ENCODE measurements at regions not wholly inside any gene's neighbourhood (a gene's known extent, or its start where the extent isn't known, plus 50 kb on each side); places are given as distances from the start of the nearest gene placed in this dataset.
"Not testable (repeated sequence)": the region's sequence is repeated elsewhere in the genome, so short reads cannot be mapped to it uniquely, and the experiment has no call there.

DNA sequence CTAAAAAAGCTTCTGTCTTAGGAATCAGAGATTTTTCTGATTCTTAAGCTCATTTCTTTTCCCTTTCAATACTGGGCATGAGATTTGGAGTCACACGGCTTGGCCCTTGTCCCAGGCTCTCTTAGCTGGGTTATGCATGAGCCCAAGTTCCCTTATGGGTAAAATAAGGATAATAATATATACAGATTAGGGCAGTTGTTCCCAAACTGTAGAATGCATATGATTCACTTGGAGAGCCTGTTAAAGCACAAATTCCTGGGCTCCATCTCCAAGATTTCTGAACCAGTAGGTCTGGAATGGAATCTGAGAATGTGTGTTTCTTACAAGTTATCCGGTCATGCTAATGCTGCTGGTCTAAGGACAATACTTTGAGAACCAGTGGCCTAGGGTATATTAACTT is 154.0 kb downstream of the REEP3 start:
- no peak for DNase-seq (ENCODE audit: low spot score)

DNA sequence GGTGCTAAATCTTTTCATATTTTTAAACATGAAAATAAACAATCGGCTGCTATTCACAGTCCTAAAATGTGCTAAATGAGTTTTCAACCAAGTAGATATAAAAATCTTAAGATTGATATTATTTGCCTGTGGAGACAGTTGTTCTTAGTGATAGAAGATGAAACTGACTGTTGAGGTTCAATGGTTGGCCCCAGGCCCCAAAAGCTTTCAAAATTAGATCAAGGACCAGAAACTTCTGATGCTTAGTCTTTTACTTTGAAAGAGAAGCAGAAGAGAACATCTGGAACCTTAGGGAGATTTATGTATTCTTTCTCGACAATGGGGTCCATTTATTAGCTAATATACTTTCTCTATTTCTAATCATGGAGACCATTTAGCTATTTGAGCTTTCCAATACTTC is 155.8 kb downstream of the REEP3 start:
- DNase-seq (ENCODE audit: low spot score), result no peak

DNA sequence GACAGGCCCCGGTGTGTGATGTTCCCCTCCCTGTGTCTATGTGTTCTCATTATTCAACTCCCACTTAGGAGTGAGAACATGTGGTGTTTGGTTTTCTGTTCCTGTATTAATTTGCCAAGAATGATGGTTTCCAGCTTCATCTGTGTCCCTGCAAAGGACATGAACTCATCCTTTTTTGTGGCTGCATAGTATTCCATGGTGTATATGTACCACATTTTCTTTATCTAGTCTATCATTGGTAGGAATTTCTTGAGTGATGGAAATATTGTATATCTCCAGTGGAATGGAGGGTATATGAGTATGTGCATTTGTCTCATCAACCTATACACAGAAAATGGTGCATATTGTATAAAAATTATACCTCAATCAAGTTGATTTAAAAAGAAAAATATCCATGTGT is 159.3 kb downstream of the REEP3 start:
- not testable (repeated sequence) for DNase-seq (ENCODE audit: low spot score)

DNA sequence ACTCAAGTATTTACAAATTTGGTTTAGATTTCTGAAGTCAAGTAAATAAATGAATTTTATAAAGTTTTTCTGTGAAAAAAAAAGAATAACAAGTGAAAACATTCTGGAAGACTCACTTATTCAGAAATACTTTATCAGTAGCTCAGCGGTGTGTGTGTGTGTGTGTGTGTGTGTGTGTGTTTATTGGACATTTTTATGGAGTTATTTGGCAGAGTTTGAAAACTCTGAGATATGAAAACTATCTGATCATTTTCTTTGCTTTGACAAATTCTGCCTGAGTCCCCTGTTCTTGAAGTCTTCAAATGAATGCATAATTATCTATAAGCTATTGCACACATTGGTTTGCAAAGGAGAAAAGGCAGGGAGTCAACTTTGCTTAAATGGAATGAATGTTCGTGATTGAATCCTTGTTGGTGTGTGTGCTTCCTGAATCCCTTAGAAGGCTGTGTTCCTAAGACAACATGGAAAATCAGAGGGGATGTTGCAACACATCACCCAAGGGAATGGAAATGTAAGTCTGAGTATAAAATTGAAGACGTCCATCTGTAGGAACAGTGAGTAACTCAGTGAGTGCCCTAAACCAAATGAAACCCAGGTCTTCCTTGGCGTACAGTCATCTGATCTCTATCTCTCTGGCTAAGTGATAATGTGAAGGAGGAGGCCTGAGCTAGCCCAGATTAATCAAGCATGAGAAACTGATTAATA is 160.9 kb downstream of the REEP3 start:
- DNase-seq (ENCODE audit: low spot score), result no peak

DNA sequence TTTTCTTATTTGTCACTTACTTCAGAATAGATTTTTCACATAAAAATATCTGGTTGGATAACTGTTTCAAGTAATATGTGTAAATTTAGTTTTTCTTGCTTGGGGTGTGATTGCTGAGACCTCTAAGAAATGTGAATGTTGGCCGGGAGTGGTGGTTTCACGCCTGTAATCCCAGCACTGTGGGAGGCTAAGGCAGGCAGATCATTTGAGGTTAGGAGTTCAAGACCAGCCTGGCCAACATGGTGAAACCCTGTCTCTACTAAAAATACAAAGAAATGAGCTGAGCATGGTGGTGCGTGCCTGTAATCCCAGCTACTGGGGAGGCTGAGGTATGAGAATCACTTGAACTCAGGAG is 161.5 kb downstream of the REEP3 start:
- DNase-seq (ENCODE audit: low spot score), result not testable (repeated sequence)

DNA sequence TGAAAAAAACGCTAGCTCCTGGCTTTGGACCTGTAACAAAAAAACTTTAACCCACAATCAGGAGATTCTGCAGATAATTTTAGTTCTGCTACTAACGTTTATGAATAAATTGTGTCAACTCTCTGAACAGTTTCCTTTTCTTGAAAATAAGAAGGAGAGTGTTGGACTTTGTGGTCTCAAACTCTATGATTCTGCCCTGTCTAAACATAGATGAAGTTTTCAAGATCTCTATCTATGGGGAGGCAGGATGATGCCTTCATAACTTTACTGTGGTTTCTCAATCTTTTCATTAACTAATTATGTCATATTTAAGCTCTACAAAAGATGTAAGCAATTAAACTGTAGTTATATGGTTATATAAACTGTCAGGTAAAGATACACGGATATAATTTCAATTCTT is 162.0 kb downstream of the REEP3 start:
- DNase-seq (ENCODE audit: low spot score), result no peak

DNA sequence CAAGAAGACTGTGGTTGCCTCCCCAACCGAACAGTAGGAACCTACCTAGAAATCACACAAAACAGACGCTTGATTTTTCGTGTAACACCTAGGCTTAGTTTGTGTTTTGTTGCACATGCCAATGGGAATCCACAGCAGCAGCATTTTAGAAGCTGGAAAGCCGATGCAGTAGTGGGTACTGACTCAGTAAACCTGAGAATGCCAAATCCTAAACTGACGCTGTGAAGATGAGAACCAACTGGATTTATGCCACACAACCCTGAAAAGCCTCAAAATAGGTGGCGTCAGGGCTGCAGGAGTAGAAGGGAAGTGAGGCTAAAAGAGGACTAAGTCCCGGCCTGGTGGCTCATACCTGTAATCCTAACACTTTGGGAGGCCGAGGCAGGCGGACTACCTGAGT is 162.5 kb downstream of the REEP3 start:
- no peak for DNase-seq (ENCODE audit: low spot score)

DNA sequence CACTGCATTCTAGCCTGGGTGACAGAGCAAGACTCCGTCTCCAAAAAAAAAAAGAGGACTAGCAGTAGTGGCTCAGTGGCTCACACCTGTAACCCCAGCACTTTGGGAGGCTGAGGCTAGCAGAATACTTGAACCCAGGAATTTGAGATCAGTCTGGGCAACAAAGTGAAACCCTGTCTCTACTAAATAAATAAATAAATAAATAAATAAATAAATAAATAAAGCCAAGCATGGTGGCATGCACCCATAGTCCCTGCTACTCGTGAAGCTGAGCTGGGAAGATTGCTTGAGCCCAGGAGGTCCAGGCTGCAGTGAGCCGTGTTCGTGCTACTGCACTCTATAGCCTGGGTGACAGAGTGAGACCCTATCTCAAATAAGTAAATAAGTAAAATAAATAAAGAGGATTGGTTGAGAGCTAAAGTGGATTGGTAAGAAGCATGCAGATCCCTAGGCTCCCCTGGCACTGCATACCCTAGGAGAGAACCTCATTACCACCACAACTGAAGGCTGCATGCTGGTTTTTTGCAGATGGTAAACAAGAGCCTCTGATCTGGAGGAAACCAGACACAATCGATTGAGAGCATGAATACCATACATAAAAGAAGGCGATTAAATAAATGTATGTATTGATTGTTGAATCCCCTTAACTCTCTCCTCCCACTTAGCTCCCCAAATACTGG is 163.2 kb downstream of the REEP3 start:
- no peak for DNase-seq (ENCODE audit: low spot score)

DNA sequence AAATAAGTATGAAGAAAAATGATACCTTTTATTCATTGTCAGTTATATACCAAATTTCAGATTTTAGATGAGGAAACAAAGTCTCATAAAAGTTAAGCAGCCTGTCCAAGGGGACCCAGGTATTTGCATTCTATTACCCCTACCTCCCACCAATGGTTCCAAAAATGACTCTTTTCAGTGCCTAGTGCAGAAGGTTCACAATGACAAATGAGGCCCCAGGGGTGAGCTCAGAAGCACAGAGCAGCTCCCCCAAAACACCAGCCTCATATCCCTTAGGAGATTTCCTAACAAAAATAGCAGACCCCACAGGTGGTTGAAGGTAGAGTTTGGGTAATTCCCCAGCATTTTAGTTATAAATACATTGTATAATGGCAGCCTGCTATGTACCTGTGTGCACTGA is 168.6 kb downstream of the REEP3 start:
- no peak for DNase-seq (ENCODE audit: low spot score)

DNA sequence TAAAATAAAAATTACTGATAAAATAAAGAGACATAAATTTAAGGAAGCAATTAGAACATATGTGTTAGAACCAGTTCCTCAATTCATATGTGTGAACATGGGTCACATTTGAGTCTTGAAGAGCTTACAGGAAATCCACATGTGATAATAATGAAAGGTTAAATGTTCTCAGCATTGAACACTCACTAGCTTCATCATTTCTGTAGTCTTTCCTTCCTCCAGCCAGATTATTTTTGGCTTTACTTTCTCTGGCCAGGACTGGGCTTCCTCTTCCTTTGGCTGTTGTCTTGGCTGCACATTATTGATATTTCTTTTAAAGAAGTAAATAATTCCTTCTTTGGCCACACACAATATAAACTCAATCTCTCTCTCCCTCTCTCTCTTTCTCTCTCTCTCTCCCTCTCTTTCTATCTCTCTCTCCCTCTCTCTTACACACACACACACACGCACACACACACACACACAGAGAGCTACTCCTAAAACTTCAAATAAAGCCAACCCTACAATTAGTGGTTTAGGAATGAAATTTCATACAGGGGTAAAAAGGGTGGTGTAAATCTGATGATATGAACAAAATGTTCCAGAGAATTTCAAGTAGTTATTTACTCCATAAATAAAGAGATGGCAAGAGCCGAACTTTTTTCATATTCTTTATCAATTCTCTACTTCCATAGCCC is 171.2 kb downstream of the REEP3 start:
- no peak for DNase-seq (ENCODE audit: low spot score)

DNA sequence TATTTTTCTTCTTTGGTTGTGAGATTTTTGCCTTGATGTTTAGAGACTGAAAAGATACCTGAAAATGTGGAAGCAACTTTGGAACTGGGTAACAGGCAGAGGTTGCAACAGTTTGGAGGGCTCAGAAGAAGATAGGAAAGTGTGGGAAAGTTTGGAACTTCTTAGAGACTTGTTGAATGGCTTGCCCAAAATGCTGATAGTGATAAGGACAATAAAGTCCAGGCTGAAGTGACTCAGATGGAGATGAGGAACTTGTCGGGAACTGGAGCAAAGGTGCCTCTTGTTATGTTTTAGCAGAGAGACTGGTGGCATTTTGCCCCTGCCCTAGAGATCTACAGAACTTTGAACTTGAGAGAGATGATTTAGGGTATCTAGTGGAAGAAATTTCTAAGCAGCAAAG is 171.8 kb downstream of the REEP3 start:
- not testable (repeated sequence) for DNase-seq (ENCODE audit: low spot score)

DNA sequence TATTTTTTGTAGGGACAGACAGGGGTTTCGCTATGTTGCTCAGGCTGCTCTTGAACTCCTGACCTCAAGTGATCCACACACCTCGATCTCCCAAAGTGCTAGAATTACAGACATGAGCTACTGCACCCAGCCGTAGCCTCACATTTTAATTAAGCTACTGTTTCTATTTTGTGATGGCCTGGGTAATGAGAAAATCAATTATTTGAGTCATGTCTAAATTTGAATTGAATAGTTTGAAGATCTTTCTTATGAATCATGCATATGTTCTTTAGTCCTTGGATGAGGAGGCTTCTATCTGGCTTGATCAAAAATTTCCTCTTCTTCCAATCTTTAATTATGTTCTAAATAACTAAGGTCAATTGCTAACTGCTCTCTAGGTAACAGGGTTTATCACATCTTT is 175.0 kb downstream of the REEP3 start:
- no peak for DNase-seq (ENCODE audit: low spot score)

DNA sequence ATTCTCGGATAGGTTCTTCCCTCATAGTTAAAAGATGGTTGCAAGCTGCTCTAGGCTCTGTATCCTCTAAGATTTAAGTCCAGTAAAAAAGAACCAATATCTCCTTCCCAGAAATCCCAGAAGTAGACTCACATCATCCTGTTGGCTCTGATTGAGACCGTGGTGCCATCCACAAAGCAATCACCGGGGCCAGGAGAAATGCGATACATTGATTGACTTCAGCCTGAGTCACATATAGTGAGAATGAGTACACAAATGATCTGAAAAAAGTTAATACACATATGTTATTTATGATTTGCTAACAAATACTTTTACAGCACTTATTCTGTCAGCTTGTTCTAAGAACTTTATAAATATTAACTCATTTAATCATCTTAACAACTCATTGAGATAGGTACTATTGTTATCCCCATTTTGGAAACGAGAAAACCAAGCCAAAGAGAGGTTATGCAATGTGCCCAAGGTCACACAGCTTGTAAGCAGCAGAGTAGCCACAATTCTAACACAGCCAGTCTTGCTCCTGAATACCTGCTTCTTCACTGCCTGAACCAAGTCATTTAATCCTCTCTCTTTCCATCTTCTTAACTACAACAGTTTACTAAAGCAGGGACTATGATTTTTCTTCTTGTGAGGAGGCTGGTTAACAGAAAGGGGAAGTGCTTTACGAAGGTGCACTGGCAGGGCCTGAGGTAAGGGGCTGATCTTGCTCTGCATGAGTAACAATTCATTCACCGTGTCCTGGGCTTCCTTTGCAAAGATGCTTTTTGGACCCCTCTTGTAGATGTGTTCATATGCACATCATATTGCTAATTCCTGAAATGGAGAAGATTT is 177.0 kb downstream of the REEP3 start:
- DNase-seq (ENCODE audit: low spot score), result no peak

DNA sequence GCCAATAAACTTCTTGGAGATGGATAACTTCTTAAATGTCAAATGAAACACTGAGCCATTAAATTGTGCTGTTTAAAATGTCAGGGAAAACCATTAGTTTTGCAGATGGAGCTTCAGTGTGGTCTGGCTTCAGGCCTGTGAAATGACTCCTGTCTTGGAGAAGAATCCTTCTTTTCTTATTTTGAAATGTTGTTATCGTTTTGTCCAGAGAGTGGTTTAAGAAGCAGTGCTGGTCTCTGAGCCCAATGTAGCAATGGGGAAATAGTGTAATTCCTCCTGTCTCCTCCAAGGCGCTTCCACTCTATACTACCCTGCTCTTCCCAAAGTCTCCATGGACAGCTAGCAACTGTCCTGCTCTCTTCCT is 177.6 kb downstream of the REEP3 start:
- no peak for DNase-seq (ENCODE audit: low spot score)

DNA sequence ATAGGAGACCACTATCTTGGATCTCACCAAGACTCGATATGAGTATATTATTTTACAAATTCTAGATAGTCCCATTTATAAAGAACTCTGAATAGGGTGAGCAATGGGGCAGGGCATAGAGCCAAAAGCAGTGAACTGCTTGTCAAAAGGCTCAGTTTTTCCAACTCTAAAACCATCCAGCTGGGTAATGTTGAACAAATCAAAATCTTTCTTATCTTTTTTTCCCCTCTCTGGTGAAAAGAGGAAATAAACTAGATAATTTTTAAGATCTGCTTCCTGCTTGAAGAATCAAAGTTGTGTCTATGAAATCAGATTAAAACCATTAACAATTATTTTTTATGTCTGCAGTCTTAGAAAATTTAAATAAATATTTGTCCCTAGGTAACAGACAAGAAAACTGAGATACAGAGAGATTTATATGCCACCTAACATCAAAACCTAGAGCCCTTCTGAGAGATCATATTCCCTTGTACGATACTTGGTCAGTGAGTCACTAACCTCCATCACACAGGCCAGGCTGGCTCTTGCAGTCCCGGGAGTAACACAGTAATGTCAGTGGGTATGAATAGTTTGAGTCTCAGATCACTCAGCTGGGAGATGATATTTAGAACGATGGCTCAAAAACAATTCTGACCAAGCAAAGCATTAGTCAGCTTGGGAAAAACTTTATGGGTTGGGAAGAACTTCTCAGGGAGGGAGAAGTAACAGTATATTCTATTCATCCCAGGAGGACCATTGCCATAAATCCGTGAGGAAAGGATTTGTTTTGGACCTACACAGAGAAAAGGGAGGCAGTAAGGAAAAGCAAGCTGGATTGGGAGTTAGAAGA is 178.8 kb downstream of the REEP3 start:
- no peak for DNase-seq (ENCODE audit: low spot score)

DNA sequence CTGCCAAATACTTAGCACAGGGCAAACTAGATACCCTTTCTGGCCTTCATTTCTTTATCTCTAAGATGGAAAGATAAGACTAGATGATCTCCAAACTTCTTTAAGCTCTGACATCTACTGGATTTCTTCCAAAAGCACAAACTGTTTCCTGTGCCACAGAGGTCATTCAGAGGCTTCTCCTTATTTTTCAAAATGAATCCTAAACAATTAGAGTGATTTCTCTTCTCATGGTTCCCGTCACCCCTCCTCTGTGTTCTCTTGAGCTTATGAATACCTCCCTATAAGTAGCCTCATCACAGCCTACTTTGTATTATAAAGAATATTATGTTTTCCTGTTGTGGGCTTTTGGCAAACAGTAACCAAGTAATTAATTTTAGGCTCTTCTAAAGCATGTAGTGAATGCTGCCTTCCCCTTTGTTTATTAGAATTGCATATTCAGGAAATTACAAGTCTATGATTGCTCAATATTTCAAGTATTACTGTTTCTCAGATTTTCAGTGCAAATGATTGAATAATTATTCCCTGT is 179.5 kb downstream of the REEP3 start:
- DNase-seq (ENCODE audit: low spot score), result no peak

DNA sequence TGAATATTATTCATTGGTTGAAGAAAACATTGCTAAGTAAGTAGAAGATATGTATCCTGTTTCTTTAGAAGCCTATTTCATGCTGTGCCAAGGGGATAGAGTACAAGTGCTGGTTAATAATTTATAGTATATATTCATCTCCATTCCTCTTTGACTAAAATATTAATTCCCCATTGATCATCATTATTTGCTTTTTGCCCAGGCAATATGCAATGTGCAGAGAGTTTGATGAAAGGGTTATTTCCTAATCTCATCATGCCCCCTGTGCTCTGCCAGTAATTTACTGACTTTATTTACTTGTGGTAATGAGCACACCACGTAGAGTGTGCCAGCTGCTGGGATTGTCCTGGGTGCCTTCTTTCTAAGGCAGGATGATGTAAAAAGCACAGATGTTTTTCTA is 180.9 kb downstream of the REEP3 start:
- no peak for DNase-seq (ENCODE audit: low spot score)

DNA sequence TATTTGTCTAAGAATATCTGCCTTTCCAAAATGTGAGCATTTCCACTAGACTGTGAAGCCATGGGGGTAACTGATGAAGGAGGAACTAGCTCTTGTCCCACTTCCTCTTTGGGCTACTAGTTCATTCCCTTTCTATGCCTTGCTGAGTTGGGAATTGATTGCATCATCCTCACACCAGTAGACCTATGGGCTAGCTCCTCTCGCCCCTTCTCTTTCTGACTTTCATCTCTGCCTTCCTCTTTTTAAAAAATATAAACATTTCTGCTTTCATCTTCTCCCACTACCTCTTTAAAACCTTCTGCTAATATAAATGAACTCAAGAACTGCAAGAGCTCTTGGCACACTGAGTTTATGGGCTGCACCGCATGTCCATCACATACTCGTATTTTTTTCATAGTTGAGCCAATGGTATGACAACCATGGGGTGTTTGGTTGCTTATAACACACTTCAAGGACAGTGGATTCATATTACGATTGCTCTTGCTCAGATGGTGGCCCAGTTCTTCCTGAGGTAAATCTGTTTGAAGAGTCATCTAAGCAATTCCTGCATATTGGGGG is 182.0 kb downstream of the REEP3 start:
- no peak for DNase-seq (ENCODE audit: low spot score)

DNA sequence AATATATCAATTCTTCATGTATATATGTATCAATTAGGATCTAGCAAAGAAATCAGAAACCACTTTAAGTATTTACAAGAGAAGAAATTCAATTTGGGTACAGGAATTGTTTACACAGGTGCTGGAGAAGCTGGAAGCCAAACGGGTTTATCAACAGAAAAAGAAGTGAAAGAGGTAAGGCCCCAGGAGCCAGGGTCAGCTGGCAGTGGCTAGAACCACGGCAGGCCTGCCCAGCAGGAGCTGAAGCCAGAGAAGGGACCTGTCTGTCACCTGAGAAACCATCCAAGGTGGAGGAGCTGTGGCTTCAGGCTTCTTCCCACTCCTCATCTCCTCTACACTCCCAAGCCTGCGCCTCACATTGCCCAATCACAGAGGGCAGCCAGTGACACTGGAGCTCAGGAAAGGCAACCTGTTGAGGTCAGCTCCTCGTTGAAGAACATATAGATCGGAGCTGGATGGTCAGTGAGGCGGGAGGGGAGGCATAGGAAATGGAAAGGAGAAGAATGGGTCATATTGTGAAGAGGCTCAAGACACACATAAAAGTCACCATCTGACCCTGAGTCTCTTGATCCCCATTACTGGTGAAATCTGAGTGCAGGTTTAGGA is 182.6 kb downstream of the REEP3 start:
- no peak for DNase-seq (ENCODE audit: low spot score)

DNA sequence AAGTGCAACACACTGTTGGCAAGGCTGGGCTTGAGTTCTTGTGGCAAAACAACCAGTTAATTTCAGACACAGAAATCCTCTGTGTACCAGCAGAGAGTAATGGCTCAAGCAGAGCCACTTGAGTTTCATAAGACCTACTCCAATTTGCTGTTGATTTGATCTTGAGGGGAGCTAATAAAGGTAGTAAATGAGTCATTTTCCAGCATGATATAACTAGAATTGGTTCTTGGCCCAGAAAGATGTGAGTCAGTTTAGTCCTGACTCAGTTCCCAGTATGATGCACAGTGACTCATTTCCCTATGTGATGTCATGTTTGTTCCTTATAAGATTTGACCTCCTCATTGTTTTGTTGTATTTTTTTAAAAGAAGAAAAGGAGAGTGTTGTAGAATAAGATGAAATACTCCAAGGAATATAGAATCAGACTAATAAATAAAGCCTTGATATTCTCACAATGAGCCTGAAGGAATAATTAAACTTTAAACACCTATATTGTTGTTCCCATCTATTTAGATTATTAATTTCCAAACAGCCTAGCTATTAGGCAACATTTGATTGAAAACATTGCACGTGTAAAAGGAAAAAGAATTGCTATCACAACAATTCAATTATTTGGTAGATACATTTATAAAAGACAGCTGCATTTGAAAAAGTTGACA is 186.2 kb downstream of the REEP3 start:
- peak; percentile 69 for DNase-seq (ENCODE audit: low spot score)
